ENCODE measurements at regions not wholly inside any gene's neighbourhood (a gene's known extent, or its start where the extent isn't known, plus 50 kb on each side); places are given as distances from the start of the nearest gene placed in this dataset.

DNA sequence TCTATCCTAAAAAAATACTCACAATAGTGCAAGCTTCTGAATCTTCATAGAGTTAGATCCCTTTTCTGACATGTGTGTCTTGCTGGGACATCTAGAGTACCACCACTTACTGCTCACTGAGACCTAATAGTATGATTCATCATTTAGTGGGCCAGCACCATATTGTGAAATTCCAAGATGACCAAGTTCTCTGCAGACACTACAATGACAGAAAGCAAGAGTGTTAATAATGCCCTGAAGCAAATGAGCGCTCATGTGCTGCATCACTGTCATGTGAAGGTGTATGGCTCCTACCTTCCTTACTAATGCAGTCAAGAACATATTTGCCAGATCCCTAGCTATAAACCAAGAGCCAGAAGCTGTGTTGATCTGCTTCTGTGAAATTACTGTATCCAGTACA, 606.2 kb upstream of the NXPH2 start:
- Histone ChIP-seq H3K79me1 (ENCODE audit: insufficient read depth, low read depth, low read length, poor library complexity, severe bottlenecking) (no peaks in the 10 kb centered on the region), H4K5ac (ENCODE audit: insufficient read length, low read depth, low read length) (no peak overlapping the region), H3K56ac (ENCODE audit: insufficient read length, low read depth, low read length) (no peak overlapping the region), H2BK15ac (ENCODE audit: low read depth, low read length) (no peak overlapping the region), H3K4me2 (ENCODE audit: insufficient read depth, insufficient read length, low read length) (no peak overlapping the region), H2AK5ac (ENCODE audit: insufficient read length, low read length) (no peak overlapping the region), H2BK12ac (ENCODE audit: insufficient read length, low read depth, low read length) (no peak overlapping the region), H3T11ph (ENCODE audit: low read length) (no peak overlapping the region), H3K9ac (ENCODE audit: extremely low read depth, insufficient read length, low read length) (no peak overlapping the region), H3K23me2 (ENCODE audit: insufficient read length, low read depth, low read length, poor library complexity, severe bottlenecking) (no peaks in the 10 kb centered on the region), H3K18ac (ENCODE audit: insufficient read length, low read depth, low read length) (no peak overlapping the region), H4K20me1 (ENCODE audit: control insufficient read depth, insufficient read depth, insufficient read length) (no peaks in the 10 kb centered on the region), H2BK20ac (ENCODE audit: low read depth, low read length, poor library complexity, severe bottlenecking) (no peak overlapping the region), H3K14ac (ENCODE audit: insufficient read depth, low read length) (no peak overlapping the region), H3K23ac (ENCODE audit: insufficient read length, low read depth, low read length) (no peak overlapping the region), H3K79me2 (ENCODE audit: insufficient read depth, low read length) (no peaks in the 10 kb centered on the region), H3K9me3 (ENCODE audit: control insufficient read depth, low read depth, low read length) (no peaks in the 10 kb centered on the region), H2BK120ac (ENCODE audit: low read depth, low read length, poor library complexity, severe bottlenecking) (no peak overlapping the region), H3K27me3 (ENCODE audit: insufficient read depth, low read length) (no peaks in the 10 kb centered on the region), H4K91ac (ENCODE audit: insufficient read length, low read depth, low read length) (no peak overlapping the region), H4K8ac (replicated peaks; ENCODE audit: insufficient read length, low read depth, low read length) (no peak overlapping the region), H3K4me1 (ENCODE audit: insufficient read depth, low read length) (no peaks in the 10 kb centered on the region), H2AFZ (ENCODE audit: low read length) (no peak overlapping the region), H3K27ac (ENCODE audit: insufficient read length, low read depth, low read length) (no peak overlapping the region), H3K4ac (ENCODE audit: low read depth, low read length) (no peak overlapping the region), H2BK5ac (ENCODE audit: insufficient read length, low read length) (no peak overlapping the region)
- WGBS (ENCODE audit: extremely low coverage, insufficient read length, low lambda C conversion rate): no CpG with 5 or more reads among the region's 1 CpG
- H3K4me1 Mint-ChIP-seq: no peaks in the 10 kb centered on the region
- TF ChIP-seq, protein P1, sequence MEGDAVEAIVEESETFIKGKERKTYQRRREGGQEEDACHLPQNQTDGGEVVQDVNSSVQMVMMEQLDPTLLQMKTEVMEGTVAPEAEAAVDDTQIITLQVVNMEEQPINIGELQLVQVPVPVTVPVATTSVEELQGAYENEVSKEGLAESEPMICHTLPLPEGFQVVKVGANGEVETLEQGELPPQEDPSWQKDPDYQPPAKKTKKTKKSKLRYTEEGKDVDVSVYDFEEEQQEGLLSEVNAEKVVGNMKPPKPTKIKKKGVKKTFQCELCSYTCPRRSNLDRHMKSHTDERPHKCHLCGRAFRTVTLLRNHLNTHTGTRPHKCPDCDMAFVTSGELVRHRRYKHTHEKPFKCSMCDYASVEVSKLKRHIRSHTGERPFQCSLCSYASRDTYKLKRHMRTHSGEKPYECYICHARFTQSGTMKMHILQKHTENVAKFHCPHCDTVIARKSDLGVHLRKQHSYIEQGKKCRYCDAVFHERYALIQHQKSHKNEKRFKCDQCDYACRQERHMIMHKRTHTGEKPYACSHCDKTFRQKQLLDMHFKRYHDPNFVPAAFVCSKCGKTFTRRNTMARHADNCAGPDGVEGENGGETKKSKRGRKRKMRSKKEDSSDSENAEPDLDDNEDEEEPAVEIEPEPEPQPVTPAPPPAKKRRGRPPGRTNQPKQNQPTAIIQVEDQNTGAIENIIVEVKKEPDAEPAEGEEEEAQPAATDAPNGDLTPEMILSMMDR (conservative IDR thresholded peaks at IDR 0.05): no peak
- no peaks in the 10 kb centered on the region for H3K36me3 Mint-ChIP-seq (ENCODE audit: insufficient read depth in 1 of 3, low read depth in 3 of 3)
- H3K9me3 Mint-ChIP-seq: no peaks in the 10 kb centered on the region
- no peak for DNase-seq
- no peaks in the 10 kb centered on the region for H3K27me3 Mint-ChIP-seq (ENCODE audit: low read depth)
- H3K4me3 Mint-ChIP-seq: no peak overlapping the region
- H3K27ac Mint-ChIP-seq: no peak overlapping the region
